H1 (cell line): ENCODE measurements at regions not wholly inside any gene's neighbourhood (a gene's known extent, or its start where the extent isn't known, plus 50 kb on each side); places are given as distances from the start of the nearest gene placed in this dataset.

ENCODE experiments used
- CTCF ChIA-PET: fragments of 300-600 bp; sonication (Branson Sonifier 250); formaldehyde crosslinking; loops from one replicate; lab custom pipeline; 2021; ENCODE audit not compliant: partially characterized antibody; lab: Charles Lee
- POLR2A ChIA-PET: fragments of 300-600 bp; sonication (Branson Sonifier 250); formaldehyde crosslinking; loops from one replicate; lab custom pipeline; 2021; ENCODE audit warnings: inconsistent platforms; ENCODE audit not compliant: partially characterized antibody; lab: Charles Lee
- DNase-seq, 2 experiments: peaks; one replicate each; pipeline versions ENCODE4 v3.0.0 to v3.0.0-alpha.2; 2010 to 2022; ENCODE audit warnings: low spot score in 2 of 2, low read depth in 1 of 2, mixed read lengths in 1 of 2
- FAIRE-seq: peaks from 2 replicates; lab custom pipeline; 2011; peaks lifted over from hg19 to GRCh38; lab: Jason Lieb, UNC
- H2AFZ ChIP-seq: 2 replicates; pipeline ENCODE4 v1.8.1; 2012; ENCODE audit warnings: low read length, inconsistent platforms
- H2AK5ac ChIP-seq: 2 replicates; pipeline ENCODE4 v1.6.1; 2013; ENCODE audit warnings: low read depth, low read length
- H2BK120ac ChIP-seq: replicated peaks from 2 replicates; pipeline ENCODE3; 2013; ENCODE audit warnings: low read depth, low read length, inconsistent platforms
- H2BK12ac ChIP-seq: 2 replicates; pipeline ENCODE4 v1.6.1; 2013; ENCODE audit warnings: low read depth, low read length
- H2BK15ac ChIP-seq: 2 replicates; pipeline ENCODE4 v1.6.1; 2013; ENCODE audit warnings: low read length
- H2BK20ac ChIP-seq: 2 replicates; pipeline ENCODE4 v1.6.1; 2013; ENCODE audit warnings: low read length
- H2BK5ac ChIP-seq: 2 replicates; pipeline ENCODE4 v1.6.1; 2013; ENCODE audit warnings: low read depth, low read length
- H3K14ac ChIP-seq: 2 replicates; pipeline ENCODE4 v1.6.1; 2013; ENCODE audit warnings: inconsistent platforms; ENCODE audit not compliant: insufficient read length
- H3K18ac ChIP-seq: 2 replicates; pipeline ENCODE4 v1.6.1; 2013; ENCODE audit warnings: low read length; ENCODE audit errors: extremely low read depth
- H3K23ac ChIP-seq: 2 replicates; pipeline ENCODE4 v1.6.1; 2013; ENCODE audit warnings: inconsistent platforms; ENCODE audit not compliant: insufficient read length
- H3K23me2 ChIP-seq: 2 replicates; pipeline ENCODE4 v1.6.1; 2013; ENCODE audit warnings: low read depth, low read length
- H3K27ac ChIP-seq: 2 replicates; pipeline ENCODE4 v1.6.1; 2011; ENCODE audit warnings: low read depth, low read length, inconsistent platforms
- H3K27me3 ChIP-seq, 4 experiments: replicated peaks in 1 of 4; 1 replicate in 1 of 4; 2 replicates in 3 of 4; pipeline versions ENCODE4 v1.6.1 to v1.8.1; 2011 to 2013; ENCODE audit warnings: low read length in 3 of 4, mild to moderate bottlenecking in 3 of 4, inconsistent platforms in 2 of 4, mixed read lengths in 2 of 4, moderate library complexity in 1 of 4; ENCODE audit not compliant: control insufficient read depth in 3 of 4, insufficient read depth in 3 of 4; ENCODE audit errors: extremely low read depth in 1 of 4
- H3K36me3 ChIP-seq, 4 experiments: 2 replicates each; pipeline versions ENCODE4 v1.6.1 to v1.8.1; 2011 to 2013; ENCODE audit warnings: mild to moderate bottlenecking in 4 of 4, low read length in 3 of 4, moderate library complexity in 2 of 4, control low read depth in 1 of 4, inconsistent platforms in 1 of 4; ENCODE audit not compliant: insufficient read depth in 4 of 4, control insufficient read depth in 2 of 4
- H3K4ac ChIP-seq: replicated peaks from 2 replicates; pipeline ENCODE3; 2013; ENCODE audit warnings: low read length, low read depth, mixed read lengths, inconsistent platforms; ENCODE audit not compliant: insufficient read length
- H3K4me1 ChIP-seq, 4 experiments: replicated peaks in 1 of 4; 1 replicate in 1 of 4; 2 replicates in 3 of 4; pipeline versions ENCODE4 v1.6.1 to v1.8.1; 2011 to 2013; ENCODE audit warnings: low read length in 3 of 4, inconsistent platforms in 2 of 4, mixed read lengths in 1 of 4; ENCODE audit not compliant: insufficient read depth in 4 of 4, control insufficient read depth in 3 of 4
- H3K4me2 ChIP-seq, 2 experiments: 2 replicates each; pipeline versions ENCODE4 v1.6.1 to v1.8.1; 2011 to 2013; ENCODE audit warnings: low read depth in 2 of 2, low read length in 2 of 2, control low read depth in 1 of 2, inconsistent platforms in 1 of 2, mild to moderate bottlenecking in 1 of 2; ENCODE audit not compliant: insufficient read depth in 1 of 2
- H3K4me3 ChIP-seq, 4 experiments: fragments of 200-600, 300-600 bp in 1 of 4; sonication (generic), shearing (Covaris generic), sonication (Bioruptor Twin) in 1 of 4; 2 replicates each; pipeline versions ENCODE4 v1.5.1 to v1.8.1; 2011 to 2016; ENCODE audit warnings: low read length in 4 of 4, low read depth in 3 of 4, control low read depth in 2 of 4, inconsistent platforms in 2 of 4, mild to moderate bottlenecking in 2 of 4, mixed read lengths in 1 of 4, moderate library complexity in 1 of 4; ENCODE audit not compliant: insufficient read depth in 2 of 4; ENCODE audit errors: extremely low read depth in 1 of 4
- H3K56ac ChIP-seq: replicated peaks from 2 replicates; pipeline ENCODE3; 2013; ENCODE audit warnings: low read depth, mild to moderate bottlenecking, mixed read lengths, low read length, inconsistent platforms; ENCODE audit not compliant: insufficient read length
- H3K79me1 ChIP-seq: 2 replicates; pipeline ENCODE4 v1.6.1; 2013; ENCODE audit warnings: low read depth, low read length, control low read depth
- H3K79me2 ChIP-seq, 2 experiments: 2 replicates each; pipeline versions ENCODE4 v1.6.1 to v1.8.1; 2012 to 2013; ENCODE audit warnings: low read length in 2 of 2, mild to moderate bottlenecking in 2 of 2, inconsistent platforms in 1 of 2; ENCODE audit not compliant: insufficient read depth in 2 of 2, control insufficient read depth in 1 of 2
- H3K9ac ChIP-seq, 4 experiments: replicated peaks in 1 of 4; 1 replicate in 1 of 4; 2 replicates in 3 of 4; pipeline versions ENCODE4 v1.6.1 to v1.8.1; 2011 to 2013; ENCODE audit warnings: low read depth in 3 of 4, low read length in 3 of 4, control low read depth in 2 of 4, mild to moderate bottlenecking in 2 of 4, moderate library complexity in 2 of 4, inconsistent platforms in 1 of 4; ENCODE audit errors: extremely low read depth in 1 of 4
- H3K9me3 ChIP-seq, 2 experiments: 2 replicates each; pipeline versions ENCODE4 v1.6.1 to v1.8.1; 2012 to 2013; ENCODE audit warnings: mild to moderate bottlenecking in 2 of 2, moderate library complexity in 2 of 2, control low read depth in 1 of 2, inconsistent platforms in 1 of 2, low read depth in 1 of 2, low read length in 1 of 2, mixed read lengths in 1 of 2; ENCODE audit not compliant: insufficient read depth in 2 of 2
- H4K20me1 ChIP-seq, 2 experiments: replicated peaks in 1 of 2; 2 replicates each; pipeline versions ENCODE3 to v1.8.1; 2011 to 2013; ENCODE audit warnings: inconsistent platforms in 2 of 2, low read length in 2 of 2, mild to moderate bottlenecking in 1 of 2; ENCODE audit not compliant: insufficient read depth in 2 of 2, control insufficient read depth in 1 of 2
- H4K5ac ChIP-seq: 2 replicates; pipeline ENCODE4 v1.6.1; 2013; ENCODE audit warnings: low read length, low read depth, mixed read lengths, inconsistent platforms; ENCODE audit not compliant: insufficient read length
- H4K8ac ChIP-seq: 2 replicates; pipeline ENCODE4 v1.8.0; 2013; ENCODE audit warnings: mild to moderate bottlenecking, moderate library complexity, low read length, inconsistent platforms; ENCODE audit not compliant: insufficient read depth; ENCODE audit errors: extremely low read depth
- H4K91ac ChIP-seq: replicated peaks from 2 replicates; pipeline ENCODE3; 2013; ENCODE audit warnings: low read length, mixed read lengths, inconsistent platforms; ENCODE audit not compliant: insufficient read length
- CTBP2 ChIP-seq: IDR thresholded peaks from 2 replicates; pipeline ENCODE4 v1.7.0; 2011; ENCODE audit warnings: borderline replicate concordance, mild to moderate bottlenecking, moderate library complexity, mixed read lengths, low read length; ENCODE audit not compliant: insufficient read depth, insufficient read length
- POLR2AphosphoS5 ChIP-seq: IDR thresholded peaks from 2 replicates; pipeline ENCODE4 v1.6.1; 2011; ENCODE audit warnings: low read depth, low read length
- SP1 ChIP-seq: IDR thresholded peaks from 2 replicates; pipeline ENCODE4 v1.6.1; 2011; ENCODE audit warnings: low read depth, low read length
- TCF12 ChIP-seq: IDR thresholded peaks from 2 replicates; pipeline ENCODE4 v1.6.1; 2011; ENCODE audit warnings: low read depth, mild to moderate bottlenecking, low read length
- WGBS, 2 experiments: shearing (Covaris generic) in 1 of 2; methylation state at CpG; one replicate each; pipeline versions ENCODE4 v1.1.6 to v1.1.7; 2013 to 2015; ENCODE audit warnings: low lambda C conversion rate in 2 of 2, mixed read lengths in 2 of 2, inconsistent platforms in 1 of 2, low coverage in 1 of 2, missing lambda C conversion rate in 1 of 2; ENCODE audit not compliant: insufficient replicate concordance in 2 of 2, insufficient coverage in 1 of 2, insufficient read length in 1 of 2; ENCODE audit errors: extremely low coverage in 1 of 2, missing lambda C conversion rate in 1 of 2; 5-methylcytosine and 5-hydroxymethylcytosine counted together

DNA sequence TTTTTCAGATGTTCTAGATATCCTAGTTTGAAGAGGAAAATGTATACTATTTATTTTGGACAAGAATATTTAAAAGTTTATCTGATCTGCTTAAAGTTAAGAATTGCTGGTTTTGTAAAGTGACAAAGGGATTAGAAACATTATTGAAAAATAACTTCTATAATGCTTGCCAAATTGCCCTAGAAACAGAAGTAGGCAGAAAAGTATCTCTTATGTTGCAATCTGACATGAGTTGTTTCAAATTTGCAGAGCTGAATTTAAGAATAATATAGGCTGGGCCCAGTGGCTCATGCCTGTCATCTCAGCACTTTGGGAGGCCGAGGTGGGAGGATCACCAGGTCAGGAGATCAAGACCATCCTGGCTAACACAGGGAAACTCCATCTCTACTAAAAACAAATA, 777.1 kb downstream of the LIG4 start:
- Histone ChIP-seq H3K56ac (no peak overlapping the region), H4K91ac (no peak overlapping the region), H3K79me2 (no peaks in the 10 kb centered on the region), H2BK5ac (no peak overlapping the region), H2BK12ac (no peak overlapping the region), H3K23ac (no peak overlapping the region), H3K9ac (no peak overlapping the region), H2AFZ (no peak overlapping the region), H3K4me1 (peaks cover 0 to 3% (median 1%) of the 10 kb centered on the region in 4 experiments; a peak in 2 of 7 replicates), H3K14ac (no peak overlapping the region), H3K36me3 (no peaks in the 10 kb centered on the region), H3K9me3 (no peaks in the 10 kb centered on the region), H3K4me2 (no peak overlapping the region), H2BK15ac (no peak overlapping the region), H2BK120ac (no peak overlapping the region), H4K5ac (no peak overlapping the region), H3K23me2 (no peaks in the 10 kb centered on the region), H4K8ac (no peak overlapping the region), H3K79me1 (no peaks in the 10 kb centered on the region; the same call in 1 of the 2 replicates), H3K27ac (no peak overlapping the region), H2AK5ac (no peak overlapping the region), H4K20me1 (no peaks in the 10 kb centered on the region), H3K4me3 (no peak overlapping the region), H3K27me3 (no peaks in the 10 kb centered on the region), H3K18ac (no peak overlapping the region), H2BK20ac (no peak overlapping the region), H3K4ac (no peak overlapping the region)
- 89% methylated on average over 1 of the region's 1 CpG; no CpG with 5 or more reads in 1 of the 2 experiments for WGBS, 2 experiments
- DNase-seq: no peak
- no peak for TF ChIP-seq SP1
- TF ChIP-seq TCF12: no peak
- no peak for TF ChIP-seq POLR2AphosphoS5
- TF ChIP-seq CTBP2: no peak
- CTCF ChIA-PET: no interaction called here
- FAIRE-seq: no peak
- POLR2A ChIA-PET: no interaction called here
